GM12875 (cell line): ENCODE measurements at regions not wholly inside any gene's neighbourhood (a gene's known extent, or its start where the extent isn't known, plus 50 kb on each side); places are given as distances from the start of the nearest gene placed in this dataset.
A peak's percentile ranks its signal among the peaks of the same experiment; 100 is the strongest.

Source experiments
- H3K4me3 ChIP-seq: one replicate; pipeline ENCODE4 v1.5.1; 2011; ENCODE audit warnings: low read depth, low read length, control low read depth
- CTCF ChIP-seq: IDR thresholded peaks from 2 replicates; pipeline ENCODE4 v1.5.1; 2011; ENCODE audit warnings: low read depth, mild to moderate bottlenecking, control low read depth, inconsistent platforms, low read length, moderate library complexity, borderline replicate concordance; ENCODE audit not compliant: insufficient read depth

GRCh38 chr5:174817610-174818009 lies 93.2 kb downstream of the MSX2 start:
- no peak for TF ChIP-seq CTCF
- H3K4me3 ChIP-seq: no peak overlapping the region

- TF ChIP-seq CTCF: peak; percentile 34; the same call in 1 of the 2 replicates
- H3K4me3 ChIP-seq: no peak overlapping the region
Measured at GRCh38 chr5:174816858-174817257, 92.5 kb downstream of the MSX2 start.

GRCh38 chr5:174811438-174811837 lies 87.1 kb downstream of the MSX2 start:
- TF ChIP-seq CTCF: no peak

GRCh38 chr5:174810796-174811195 lies 86.4 kb downstream of the MSX2 start:
- no peak for TF ChIP-seq CTCF

More at GRCh38 chr5:174811438-174811837, 87.1 kb downstream of the MSX2 start:
- no peak overlapping the region for H3K4me3 ChIP-seq

GRCh38 chr5:174807471-174807870 lies 83.1 kb downstream of the MSX2 start:
- no peak overlapping the region for H3K4me3 ChIP-seq

More at GRCh38 chr5:174810796-174811195, 86.4 kb downstream of the MSX2 start:
- no peak overlapping the region for H3K4me3 ChIP-seq

GRCh38 chr5:174806729-174807128 lies 82.3 kb downstream of the MSX2 start:
- no peak overlapping the region for H3K4me3 ChIP-seq
- TF ChIP-seq CTCF: no peak

More at GRCh38 chr5:174807471-174807870, 83.1 kb downstream of the MSX2 start:
- no peak for TF ChIP-seq CTCF

GRCh38 chr5:174801798-174802197 lies 77.4 kb downstream of the MSX2 start:
- TF ChIP-seq CTCF: no peak
- H3K4me3 ChIP-seq: no peak overlapping the region
